Colon (tissue), 2 donors: ENCODE measurements at regions not wholly inside any gene's neighbourhood (a gene's known extent, or its start where the extent isn't known, plus 50 kb on each side); places are given as distances from the start of the nearest gene placed in this dataset.
"Not testable (repeated sequence)": the region's sequence is repeated elsewhere in the genome, so short reads cannot be mapped to it uniquely, and the experiment has no call there.

Experiments used
- FAIRE-seq: peaks from 2 replicates; lab custom pipeline; 2012; peaks lifted over from hg19 to GRCh38; lab: Jason Lieb, UNC
- donor health status: control.
- donor health status: control.

DNA sequence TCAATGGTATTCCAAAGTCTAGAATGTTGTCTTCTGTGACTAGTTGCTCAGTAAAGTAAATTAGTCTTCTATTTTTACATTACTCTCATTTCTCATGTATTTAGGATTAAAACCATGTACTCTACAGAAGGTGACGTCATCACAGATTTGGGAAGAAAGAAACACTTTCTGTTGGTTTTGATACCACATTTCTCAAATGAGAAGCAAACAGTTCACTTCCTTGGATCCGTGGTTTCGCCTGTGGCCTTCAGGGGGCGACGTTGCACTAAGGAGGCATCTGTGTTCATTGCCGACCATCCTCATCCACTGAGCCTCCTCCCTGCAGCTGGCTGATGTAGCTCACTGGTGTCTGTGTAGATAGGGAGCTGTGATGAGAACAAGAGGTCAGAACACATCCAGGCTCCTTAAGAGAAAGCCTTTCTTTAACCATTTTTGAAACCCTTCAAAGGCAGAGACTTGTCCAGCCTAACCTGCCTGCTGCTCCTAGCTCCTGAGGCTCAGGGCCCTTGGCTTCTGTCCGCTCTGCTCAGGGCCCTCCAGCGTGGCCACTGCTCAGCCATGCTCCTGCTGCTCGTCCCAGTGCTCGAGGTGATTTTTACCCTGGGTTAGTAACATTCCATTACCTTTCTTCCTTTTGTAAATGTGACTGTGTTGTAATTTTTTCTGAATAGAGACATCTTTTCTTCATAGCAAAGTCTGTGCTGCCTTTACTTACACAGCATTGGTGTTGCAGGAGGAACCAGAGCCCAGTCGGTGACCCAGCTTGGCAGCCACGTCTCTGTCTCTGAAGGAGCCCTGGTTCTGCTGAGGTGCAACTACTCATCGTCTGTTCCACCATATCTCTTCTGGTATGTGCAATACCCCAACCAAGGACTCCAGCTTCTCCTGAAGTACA is 220.6 kb upstream of the OR4E1 start:
- FAIRE-seq = no peak

DNA sequence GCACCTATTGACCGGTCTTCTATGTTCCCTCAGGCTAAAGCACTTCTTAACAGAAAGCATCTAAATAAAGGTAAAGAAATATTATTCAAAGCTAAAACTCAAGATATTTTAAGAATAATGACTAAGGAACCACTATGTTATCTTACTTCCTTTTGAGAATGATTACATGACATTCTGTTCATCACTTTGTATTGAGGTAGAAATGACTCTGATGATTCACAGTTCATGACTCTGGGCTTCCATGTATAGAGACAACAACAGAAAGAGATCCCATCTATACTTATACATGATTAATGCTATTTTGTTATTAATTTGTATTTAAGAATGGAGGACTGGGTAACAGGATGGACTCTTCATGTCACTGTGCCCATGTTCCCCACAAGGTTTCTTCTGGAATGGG is 218.3 kb upstream of the OR4E1 start:
- FAIRE-seq = no peak

DNA sequence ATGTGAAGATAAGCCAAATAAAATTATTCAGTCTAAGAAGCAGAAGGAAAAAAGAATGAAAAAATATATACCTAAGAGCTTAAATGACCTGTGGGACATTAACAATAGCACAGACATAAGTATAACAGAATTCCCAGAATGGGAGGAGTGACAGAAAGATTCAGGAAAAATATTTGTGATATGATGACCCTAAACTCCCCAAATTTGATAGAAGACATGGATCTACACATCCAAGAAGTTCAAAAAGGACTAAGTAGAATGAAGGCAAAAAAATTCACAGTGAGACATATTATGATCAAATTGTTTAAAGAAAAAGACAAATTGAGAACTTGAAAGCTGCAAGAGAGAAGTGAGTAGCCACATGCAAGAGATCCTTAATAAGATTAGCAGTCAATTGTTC is 211.4 kb upstream of the OR4E1 start:
- FAIRE-seq = no peak

DNA sequence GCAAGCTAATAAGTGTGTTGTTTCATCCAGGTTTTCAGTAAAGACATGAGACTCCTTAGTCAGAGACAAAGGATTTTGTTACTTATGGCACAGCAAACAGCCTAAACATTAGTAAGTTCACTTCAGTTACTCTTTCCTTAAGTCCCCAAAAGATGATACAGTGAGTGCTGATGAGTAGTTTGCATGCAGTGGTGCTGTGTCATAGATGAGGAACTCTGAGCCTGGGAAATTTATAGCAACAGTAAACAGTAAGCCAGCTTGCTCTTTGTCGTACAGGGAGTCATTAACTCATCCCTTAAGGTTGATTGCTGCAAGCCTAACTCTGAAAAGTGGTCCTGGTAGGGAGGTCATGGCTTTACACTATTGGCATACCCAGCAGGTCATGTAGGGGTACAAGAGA is 208.6 kb upstream of the OR4E1 start:
- FAIRE-seq = no peak

DNA sequence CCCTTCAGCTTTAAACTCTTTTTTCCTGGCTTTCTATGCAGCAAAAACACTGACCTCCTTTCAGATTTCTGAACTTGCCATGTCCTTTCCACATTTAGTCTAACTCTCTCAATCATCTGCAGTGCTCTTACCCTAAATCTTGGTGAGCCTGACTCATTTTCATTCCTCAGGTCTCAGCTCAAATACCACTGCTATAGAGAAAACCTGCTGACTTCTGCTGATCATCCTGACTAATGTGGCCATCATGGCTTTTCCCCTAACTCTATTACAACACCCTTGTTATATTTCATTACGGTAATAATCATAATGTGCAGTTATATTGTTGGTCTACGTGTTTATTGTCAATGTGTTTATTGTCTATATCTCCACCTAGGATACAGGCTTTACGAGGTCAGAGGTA is 207.3 kb upstream of the OR4E1 start:
- no peak for FAIRE-seq

DNA sequence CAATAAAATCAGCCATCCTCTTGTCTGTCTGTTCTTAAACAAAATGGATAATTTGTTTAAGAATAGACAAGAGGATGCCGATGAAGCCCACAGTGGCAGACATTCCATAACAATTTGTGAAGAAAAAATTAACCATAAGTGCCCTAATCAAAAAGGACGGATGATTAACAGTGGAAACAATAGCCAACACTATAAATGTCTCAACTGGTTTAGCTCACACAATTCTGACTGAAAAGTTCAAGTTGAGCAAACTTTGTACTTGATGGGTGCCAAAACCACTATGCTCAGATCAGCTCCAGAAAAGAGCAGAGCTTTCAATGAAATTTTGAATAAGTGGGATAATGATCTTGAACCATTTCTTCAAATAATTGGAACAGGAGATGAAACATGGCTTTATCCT is 202.2 kb upstream of the OR4E1 start:
- FAIRE-seq = no peak

DNA sequence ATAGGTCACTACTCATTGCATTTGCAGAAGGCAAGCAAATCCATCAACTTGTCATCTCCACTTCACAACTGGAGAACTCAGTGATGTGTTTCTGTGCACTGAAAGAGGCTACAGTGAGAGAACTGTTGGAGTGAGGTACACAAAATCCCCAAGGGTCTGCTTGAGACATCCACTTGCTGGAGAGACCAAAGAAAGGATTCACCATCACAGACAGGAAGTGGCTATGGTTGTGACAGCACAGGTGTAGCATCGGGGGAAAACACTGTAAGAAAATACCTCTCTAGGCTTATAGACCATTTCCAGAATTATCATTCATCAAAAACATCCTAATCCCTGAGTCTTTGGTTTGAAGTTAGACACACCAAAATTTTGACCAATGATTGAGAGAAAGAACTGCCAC is 201.3 kb upstream of the OR4E1 start:
- FAIRE-seq = no peak

DNA sequence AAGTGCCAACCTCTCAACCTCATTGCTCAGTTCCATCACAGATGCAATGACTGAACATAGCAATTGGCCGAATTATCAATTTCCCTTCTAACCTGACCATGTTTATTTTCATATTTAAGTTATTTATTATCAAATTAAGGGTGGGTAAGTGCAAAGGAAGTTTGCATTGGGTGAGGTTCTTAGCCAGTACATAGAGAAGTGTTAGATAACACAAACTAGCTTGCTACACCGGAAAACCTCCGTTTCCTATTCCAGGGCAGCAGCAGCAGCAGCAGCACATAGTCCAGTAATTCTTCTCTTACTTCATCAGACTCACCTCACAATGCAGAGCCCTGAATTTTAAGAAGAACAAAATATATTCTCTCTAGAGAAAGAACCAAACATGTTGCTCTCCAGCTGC is 200.5 kb upstream of the OR4E1 start:
- FAIRE-seq = no peak

DNA sequence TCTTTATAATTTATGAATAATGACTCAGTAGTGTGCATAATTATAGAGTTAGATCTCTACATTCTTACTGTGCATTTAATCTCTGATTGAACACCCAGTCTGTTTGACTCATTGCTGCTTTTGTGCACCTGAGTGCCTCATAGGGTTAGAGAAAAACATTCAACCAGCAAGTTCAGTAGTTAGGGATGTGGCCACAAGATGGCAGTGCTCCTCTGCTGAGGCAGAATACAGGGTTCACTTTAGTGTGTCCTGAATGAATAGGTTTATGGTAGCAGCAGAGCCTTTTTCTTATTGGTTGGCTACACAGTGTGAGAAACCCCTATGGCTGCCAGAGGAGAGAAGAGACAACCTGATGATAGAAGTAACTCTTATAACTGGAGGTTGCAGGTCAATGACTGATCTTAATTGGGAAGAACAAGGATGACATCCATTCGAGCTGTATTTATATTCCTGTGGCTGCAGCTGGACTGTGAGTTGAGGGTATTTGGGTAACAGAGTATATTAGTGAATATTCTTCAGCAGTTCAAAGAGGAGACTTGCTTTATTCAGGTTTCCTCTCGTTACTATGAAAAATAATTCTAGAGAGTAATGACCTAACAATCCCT is 194.9 kb upstream of the OR4E1 start:
- no peak for FAIRE-seq

DNA sequence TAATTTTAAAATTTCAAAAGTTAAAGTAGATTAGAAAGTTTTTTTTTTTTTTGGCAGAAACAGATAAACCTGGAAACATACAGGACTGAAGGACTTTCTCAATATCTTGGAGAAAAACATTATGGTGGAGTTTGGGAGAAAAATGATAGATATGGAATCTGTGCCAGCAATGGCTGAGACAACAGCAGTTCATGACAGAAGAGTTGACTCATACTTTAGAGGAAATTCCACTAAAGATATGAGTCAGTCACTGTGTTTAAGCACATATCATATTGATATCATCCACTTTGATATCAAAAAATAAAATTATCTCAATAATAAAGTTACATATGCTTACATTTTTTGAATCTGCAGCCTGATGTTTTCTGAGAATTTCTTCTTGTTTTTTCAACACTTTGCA is 193.9 kb upstream of the OR4E1 start:
- no peak for FAIRE-seq

DNA sequence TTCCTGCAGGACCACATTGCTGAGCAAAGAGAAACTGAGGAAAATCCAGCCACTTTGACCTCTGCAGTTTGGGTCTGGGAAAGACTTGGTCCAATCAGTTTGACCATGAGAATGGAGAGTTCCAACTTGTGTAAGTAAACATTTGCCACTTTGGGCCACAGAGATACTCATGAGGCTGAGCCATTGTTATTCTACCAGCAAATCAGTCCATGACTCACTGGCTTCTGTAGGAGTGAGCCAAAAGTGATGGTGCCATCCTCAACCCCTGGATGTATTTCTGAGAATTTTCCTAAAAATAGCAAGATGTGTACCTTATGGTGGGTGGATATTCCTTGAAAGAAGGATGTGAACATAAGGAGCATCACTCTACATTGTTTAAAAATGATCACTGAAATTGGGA is 192.9 kb upstream of the OR4E1 start:
- FAIRE-seq = no peak

DNA sequence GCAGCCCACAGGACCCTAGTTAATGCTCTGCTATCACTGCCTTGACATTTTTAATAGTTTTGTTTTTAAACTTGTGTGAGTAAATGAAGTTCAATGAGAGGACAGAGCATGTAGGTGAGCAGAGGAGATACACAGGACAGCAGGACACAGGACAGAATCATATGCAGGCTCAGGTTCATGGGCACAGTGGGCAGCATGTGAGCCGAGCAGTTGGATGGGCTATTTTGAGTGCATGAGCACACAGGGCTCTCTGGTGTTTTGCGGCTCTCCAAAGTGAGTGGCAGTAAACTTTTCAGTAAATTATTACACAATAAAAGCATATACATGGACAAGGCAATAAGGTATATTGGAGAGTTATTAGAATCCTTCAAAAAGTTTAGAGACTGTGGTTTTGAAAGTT is 189.7 kb upstream of the OR4E1 start:
- no peak for FAIRE-seq

DNA sequence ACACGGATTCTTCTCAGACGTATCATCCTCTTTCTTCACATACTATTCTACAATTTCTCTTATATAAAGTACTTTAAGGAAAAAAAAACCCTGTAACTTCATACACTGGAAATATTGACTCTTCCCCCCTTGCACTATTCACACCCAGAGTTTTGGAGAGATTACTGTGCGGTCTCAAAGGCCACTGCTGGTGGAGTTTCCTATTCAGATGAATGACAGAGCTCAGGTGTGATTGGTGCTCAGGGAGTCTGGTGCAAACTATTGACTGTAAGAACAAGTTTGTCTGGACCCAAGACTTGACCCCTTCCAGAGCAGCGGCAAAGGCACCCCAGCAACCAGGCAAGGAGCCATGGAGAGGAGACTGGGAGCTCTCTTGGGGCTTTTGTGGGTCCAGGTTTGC is 187.5 kb upstream of the OR4E1 start:
- no peak for FAIRE-seq

DNA sequence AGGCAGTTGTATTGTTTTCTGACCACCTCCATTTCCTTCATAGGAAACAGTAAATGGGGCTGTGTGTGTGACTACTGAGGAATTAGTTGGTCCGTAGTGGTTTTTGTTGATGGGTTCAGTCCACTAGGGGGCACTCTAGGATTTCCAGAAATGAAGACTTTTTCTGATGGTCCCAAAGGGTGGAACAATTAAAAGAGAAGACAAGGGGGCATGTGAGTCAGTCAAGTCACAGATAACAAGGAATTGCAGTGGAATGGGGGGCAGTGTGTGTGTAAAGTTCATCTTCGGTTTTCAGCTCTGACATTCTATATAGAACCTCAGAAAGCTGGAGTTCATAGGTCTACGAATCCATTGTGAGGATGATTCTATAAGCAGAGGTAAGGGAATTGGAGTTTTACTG is 186.6 kb upstream of the OR4E1 start:
- no peak for FAIRE-seq

DNA sequence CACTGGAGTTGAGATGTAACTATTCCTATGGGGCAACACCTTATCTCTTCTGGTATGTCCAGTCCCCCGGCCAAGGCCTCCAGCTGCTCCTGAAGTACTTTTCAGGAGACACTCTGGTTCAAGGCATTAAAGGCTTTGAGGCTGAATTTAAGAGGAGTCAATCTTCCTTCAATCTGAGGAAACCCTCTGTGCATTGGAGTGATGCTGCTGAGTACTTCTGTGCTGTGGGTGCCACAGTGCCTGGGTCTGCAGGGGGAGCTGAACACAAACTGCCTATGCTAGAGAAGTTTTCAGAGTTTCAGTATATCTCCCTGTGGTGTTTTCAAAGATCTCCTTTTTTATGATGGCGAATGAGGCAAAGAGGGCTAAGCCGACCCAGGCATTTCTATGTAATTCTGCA is 179.2 kb upstream of the OR4E1 start:
- no peak for FAIRE-seq

DNA sequence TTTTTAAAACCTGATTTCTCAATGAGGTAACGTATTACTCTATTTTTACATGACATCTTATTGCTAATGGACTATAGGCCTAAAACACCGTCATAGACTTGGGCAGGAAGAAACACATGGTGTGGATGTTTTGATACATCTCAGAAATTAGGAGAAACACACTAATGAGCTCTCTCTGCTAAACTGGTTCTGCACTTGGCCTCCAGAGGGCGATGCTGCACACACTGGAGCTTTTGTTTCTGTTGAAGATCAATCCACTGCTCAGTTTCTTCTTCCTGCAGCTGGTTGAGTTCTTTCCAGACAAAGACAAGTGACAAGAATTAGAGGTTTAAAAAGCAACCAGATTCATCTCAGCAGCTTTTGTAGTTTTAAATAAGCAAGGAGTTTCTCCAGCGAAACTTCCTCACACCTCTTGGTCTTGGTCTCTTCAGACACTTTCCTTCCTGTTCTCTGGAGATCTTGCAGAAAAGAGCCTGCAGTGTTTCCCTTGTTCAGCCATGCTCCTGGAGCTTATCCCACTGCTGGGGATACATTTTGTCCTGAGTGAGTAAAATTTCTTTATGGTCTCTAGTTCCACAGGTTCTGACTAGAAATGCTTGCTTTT is 178.5 kb upstream of the OR4E1 start:
- FAIRE-seq = no peak

DNA sequence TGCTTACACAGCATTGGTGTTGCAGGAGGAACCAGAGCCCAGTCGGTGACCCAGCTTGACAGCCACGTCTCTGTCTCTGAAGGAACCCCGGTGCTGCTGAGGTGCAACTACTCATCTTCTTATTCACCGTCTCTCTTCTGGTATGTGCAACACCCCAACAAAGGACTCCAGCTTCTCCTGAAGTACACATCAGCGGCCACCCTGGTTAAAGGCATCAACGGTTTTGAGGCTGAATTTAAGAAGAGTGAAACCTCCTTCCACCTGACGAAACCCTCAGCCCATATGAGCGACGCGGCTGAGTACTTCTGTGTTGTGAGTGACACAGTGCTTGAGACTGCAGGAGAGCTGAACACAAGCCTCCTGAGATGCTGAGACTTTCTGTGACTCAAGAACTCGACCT is 173.3 kb upstream of the OR4E1 start:
- FAIRE-seq = not testable (repeated sequence)

DNA sequence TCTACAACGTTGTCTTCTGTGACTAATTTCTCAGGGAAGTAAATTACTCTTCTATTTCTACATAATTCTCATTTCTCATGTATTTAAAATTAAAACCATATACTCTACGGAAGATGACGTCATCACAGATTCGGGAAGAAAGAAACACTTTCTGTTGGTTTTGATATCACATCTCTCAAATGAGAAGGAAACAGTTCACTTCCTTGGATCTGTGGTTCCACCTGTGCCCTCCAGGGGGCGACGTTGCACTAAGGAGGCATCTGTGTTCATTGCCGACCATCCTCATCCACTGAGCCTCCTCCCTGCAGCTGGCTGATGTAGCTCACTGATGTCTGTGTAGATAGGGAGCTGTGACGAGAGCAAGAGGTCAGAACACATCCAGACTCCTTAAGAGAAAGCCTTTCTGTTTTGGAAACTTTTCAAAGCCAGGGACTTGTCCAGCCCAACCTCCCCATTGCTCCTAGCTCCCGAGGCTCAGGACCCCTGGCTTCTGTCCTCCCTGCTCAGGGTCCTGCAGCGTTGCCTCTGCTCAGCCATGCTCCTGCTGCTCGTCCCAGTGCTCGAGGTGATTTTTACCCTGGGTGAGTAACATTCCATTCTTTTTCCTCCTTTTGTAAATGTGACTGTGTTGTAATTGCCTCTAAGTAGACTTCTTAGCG is 172.7 kb upstream of the OR4E1 start:
- FAIRE-seq = no peak

DNA sequence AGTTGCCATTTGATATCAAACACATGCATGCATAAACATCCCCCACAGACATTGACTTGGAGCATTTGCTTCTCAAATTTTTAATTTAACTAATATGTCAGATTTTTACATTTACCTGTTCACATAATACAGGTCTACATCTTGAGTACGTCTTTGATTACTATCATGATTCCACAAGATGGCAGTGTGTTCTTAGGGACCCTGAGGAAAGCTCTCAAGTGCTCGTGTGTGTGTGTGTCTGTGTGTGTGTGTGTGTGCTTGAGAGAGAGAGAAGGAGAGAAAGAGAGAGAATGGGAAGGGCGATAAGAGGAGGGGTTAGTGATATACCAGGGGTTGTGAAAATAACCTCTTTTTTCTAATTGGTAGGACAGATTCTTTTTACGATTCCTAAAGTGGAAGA is 167.1 kb upstream of the OR4E1 start:
- no peak for FAIRE-seq

DNA sequence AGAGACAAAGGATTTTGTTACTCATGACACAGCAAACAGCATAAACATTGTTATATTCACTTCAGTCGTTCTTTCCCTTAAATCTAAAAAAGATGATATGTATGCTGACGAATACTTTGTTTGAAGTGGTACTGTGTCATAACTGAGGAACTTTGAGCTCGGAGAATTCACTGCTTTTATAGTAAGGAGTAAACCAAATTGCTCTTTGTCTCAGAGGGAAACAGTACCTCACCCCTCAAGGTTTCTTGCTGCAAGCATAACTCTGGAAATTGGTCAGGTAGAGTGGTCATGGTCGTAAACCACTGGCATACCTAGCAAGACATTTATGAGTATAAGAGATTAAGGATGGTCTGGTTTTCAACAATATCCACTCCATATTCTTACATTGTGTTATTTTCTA is 160.2 kb upstream of the OR4E1 start:
- no peak for FAIRE-seq

DNA sequence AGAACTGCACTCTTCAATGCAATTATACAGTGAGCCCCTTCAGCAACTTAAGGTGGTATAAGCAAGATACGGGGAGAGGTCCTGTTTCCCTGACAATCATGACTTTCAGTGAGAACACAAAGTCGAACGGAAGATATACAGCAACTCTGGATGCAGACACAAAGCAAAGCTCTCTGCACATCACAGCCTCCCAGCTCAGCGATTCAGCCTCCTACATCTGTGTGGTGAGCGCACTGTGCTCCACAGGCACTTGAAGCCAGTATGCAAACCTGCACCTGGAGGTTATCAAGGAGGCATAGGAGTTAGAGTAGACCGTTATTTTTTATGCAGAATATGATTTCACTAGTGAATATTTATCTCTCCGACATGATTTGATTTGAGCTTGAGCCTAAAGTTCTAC is 152.2 kb upstream of the OR4E1 start:
- no peak for FAIRE-seq

DNA sequence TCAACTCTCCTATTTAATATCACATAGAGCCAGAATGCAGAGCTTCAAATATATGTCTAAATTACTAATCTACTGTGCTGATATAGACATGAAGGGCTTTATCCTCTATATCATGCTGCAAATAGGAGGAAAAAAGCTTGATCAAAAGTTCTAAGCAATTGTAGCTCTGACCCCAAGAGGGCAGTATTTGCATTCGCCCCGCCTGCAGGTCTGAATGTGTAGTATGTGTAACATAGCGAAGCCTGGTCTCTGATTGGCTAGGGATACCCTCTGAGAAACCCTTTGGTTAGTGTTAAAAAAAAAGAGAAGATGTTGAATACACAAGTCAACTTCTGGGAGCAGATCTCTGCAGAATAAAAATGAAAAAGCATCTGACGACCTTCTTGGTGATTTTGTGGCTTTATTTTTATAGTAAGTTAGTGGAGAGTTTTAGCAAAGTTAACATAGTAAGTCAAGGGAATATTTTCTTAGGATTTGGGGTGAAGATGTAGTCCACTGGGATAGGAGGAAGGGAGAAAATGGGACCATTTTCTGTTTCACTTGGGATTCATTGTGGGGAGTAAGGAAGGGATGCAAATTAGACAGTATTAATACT is 151.6 kb upstream of the OR4E1 start:
- FAIRE-seq = no peak

DNA sequence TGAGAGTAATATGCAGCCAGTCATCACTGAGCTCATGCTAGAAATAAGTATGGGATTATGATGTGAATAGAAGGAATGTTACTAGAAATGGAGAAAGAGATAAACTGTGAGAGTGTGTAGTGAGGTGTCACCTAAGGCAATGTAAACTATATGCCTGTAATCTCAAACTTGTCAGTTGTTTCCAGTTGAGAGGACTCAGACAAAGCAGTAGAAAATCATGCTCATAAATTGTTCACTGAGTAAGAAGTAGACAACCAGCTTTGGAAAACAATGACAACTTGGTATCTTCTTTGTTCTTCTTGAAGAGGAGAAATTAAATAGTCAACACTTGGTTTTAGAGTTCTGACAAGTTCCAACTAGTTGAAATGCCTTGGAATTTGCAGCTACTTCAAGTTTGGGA is 148.5 kb upstream of the OR4E1 start:
- no peak for FAIRE-seq
